ENCODE measurements at regions not wholly inside any gene's neighbourhood (a gene's known extent, or its start where the extent isn't known, plus 50 kb on each side); places are given as distances from the start of the nearest gene placed in this dataset.

DNA sequence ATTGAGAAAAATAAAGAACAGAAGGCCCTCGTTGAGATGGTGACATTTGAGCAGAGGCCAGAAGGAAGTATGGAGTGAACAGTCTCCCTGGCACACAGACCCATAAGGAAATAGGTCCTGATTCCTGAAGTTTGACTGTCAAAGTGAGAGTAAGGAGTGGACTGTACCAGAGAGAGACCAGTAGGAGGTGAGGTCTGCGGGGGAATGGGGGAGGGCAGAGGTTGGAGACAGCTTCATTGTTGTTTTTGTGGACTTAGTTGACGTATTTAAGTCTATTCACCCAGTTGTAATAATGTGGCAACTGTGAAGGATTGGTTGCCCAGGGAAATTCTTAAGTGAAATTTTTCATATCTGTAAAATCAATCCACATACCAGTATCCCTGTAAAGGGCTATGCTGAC is 110.7 kb downstream of the TFAP2B start:
- H3K4me1 ChIP-seq (ENCODE audit: insufficient read depth, low read length): no peaks in the 10 kb centered on the region
- Mint-ChIP-seq H3K9me3 (ENCODE audit: unreplicated experiment) (no peaks in the 10 kb centered on the region), H3K4me3 (ENCODE audit: unreplicated experiment) (no peak overlapping the region), H3K27me3 (ENCODE audit: low read depth, unreplicated experiment) (no peaks in the 10 kb centered on the region), H3K36me3 (ENCODE audit: low read depth, unreplicated experiment) (no peaks in the 10 kb centered on the region), H3K4me1 (ENCODE audit: low read depth, unreplicated experiment) (peaks cover 31% of the 10 kb centered on the region), H3K27ac (ENCODE audit: unreplicated experiment) (no peak overlapping the region)
- H3K27ac ChIP-seq (ENCODE audit: low read depth, low read length): no peak overlapping the region
- FAIRE-seq: no peak
- no peaks in the 10 kb centered on the region for H3K36me3 ChIP-seq (ENCODE audit: insufficient read depth, low read length)
- H2AFZ ChIP-seq (ENCODE audit: low read depth, low read length): no peak overlapping the region
- TF ChIP-seq CTCF (IDR thresholded peaks at IDR 0.05; ENCODE audit: insufficient read depth, low read depth, low read length) (no peak), EZH2 (IDR thresholded peaks at IDR 0.05; ENCODE audit: insufficient read depth, low read length) (no peak)
- no peak overlapping the region for H3K4me2 ChIP-seq (ENCODE audit: low read length)
- H4K20me1 ChIP-seq (ENCODE audit: insufficient read depth, low read length): no peaks in the 10 kb centered on the region
- no peaks in the 10 kb centered on the region for H3K79me2 ChIP-seq (ENCODE audit: insufficient read depth, low read length)
- H3K27me3 ChIP-seq (ENCODE audit: insufficient read depth, low read length): no peaks in the 10 kb centered on the region
- H3K4me3 ChIP-seq (ENCODE audit: insufficient read depth, low read depth, low read length): no peak overlapping the region
- no peak for DNase-seq (ENCODE audit: low read depth)
- H3K9me3 ChIP-seq (ENCODE audit: insufficient read depth, low read depth, low read length): no peaks in the 10 kb centered on the region
- no peak overlapping the region for H3K9ac ChIP-seq (ENCODE audit: low read length)

GRCh38 chr6:50935442-50935841 is 116.8 kb downstream of the TFAP2B start:
- Histone ChIP-seq H3K9ac (ENCODE audit: low read length) (no peak overlapping the region), H3K36me3 (ENCODE audit: insufficient read depth, low read length) (no peaks in the 10 kb centered on the region), H3K27ac (ENCODE audit: low read depth, low read length) (no peak overlapping the region), H3K4me2 (ENCODE audit: low read length) (no peak overlapping the region), H2AFZ (ENCODE audit: low read depth, low read length) (no peak overlapping the region), H3K4me1 (ENCODE audit: insufficient read depth, low read length) (no peaks in the 10 kb centered on the region), H3K79me2 (ENCODE audit: insufficient read depth, low read length) (no peaks in the 10 kb centered on the region), H3K4me3 (ENCODE audit: insufficient read depth, low read depth, low read length) (no peak overlapping the region), H3K9me3 (ENCODE audit: insufficient read depth, low read depth, low read length) (no peaks in the 10 kb centered on the region), H3K27me3 (ENCODE audit: insufficient read depth, low read length) (no peaks in the 10 kb centered on the region), H4K20me1 (ENCODE audit: insufficient read depth, low read length) (no peaks in the 10 kb centered on the region)
- FAIRE-seq (no peak), DNase-seq (ENCODE audit: low read depth) (no peak)
- TF ChIP-seq EZH2 (IDR thresholded peaks at IDR 0.05; ENCODE audit: insufficient read depth, low read length): no peak
- no peak for TF ChIP-seq CTCF (IDR thresholded peaks at IDR 0.05; ENCODE audit: insufficient read depth, low read depth, low read length)
- H3K4me1 Mint-ChIP-seq (ENCODE audit: low read depth, unreplicated experiment): no peaks in the 10 kb centered on the region
- H3K9me3 Mint-ChIP-seq (ENCODE audit: unreplicated experiment): no peaks in the 10 kb centered on the region
- H3K27me3 Mint-ChIP-seq (ENCODE audit: low read depth, unreplicated experiment): no peaks in the 10 kb centered on the region
- no peak overlapping the region for H3K4me3 Mint-ChIP-seq (ENCODE audit: unreplicated experiment)
- no peaks in the 10 kb centered on the region for H3K36me3 Mint-ChIP-seq (ENCODE audit: low read depth, unreplicated experiment)
- no peak overlapping the region for H3K27ac Mint-ChIP-seq (ENCODE audit: unreplicated experiment)

- no peaks in the 10 kb centered on the region for H3K27me3 ChIP-seq (ENCODE audit: insufficient read depth, low read length)
- H3K27ac ChIP-seq (ENCODE audit: low read depth, low read length): no peak overlapping the region
- H2AFZ ChIP-seq (ENCODE audit: low read depth, low read length): no peak overlapping the region
- no peak for TF ChIP-seq CTCF (IDR thresholded peaks at IDR 0.05; ENCODE audit: insufficient read depth, low read depth, low read length)
- TF ChIP-seq EZH2 (IDR thresholded peaks at IDR 0.05; ENCODE audit: insufficient read depth, low read length): no peak
- Mint-ChIP-seq H3K36me3 (ENCODE audit: low read depth, unreplicated experiment) (no peaks in the 10 kb centered on the region), H3K4me3 (ENCODE audit: unreplicated experiment) (no peak overlapping the region), H3K27me3 (ENCODE audit: low read depth, unreplicated experiment) (no peaks in the 10 kb centered on the region), H3K9me3 (ENCODE audit: unreplicated experiment) (no peaks in the 10 kb centered on the region), H3K27ac (ENCODE audit: unreplicated experiment) (no peak overlapping the region), H3K4me1 (ENCODE audit: low read depth, unreplicated experiment) (no peaks in the 10 kb centered on the region)
- no peaks in the 10 kb centered on the region for H3K9me3 ChIP-seq (ENCODE audit: insufficient read depth, low read depth, low read length)
- DNase-seq (ENCODE audit: low read depth) (no peak), FAIRE-seq (no peak)
- no peaks in the 10 kb centered on the region for H4K20me1 ChIP-seq (ENCODE audit: insufficient read depth, low read length)
- H3K79me2 ChIP-seq (ENCODE audit: insufficient read depth, low read length): no peaks in the 10 kb centered on the region
- H3K4me1 ChIP-seq (ENCODE audit: insufficient read depth, low read length): no peaks in the 10 kb centered on the region
- H3K4me3 ChIP-seq (ENCODE audit: insufficient read depth, low read depth, low read length): no peak overlapping the region
- H3K9ac ChIP-seq (ENCODE audit: low read length): no peak overlapping the region
- H3K4me2 ChIP-seq (ENCODE audit: low read length): no peak overlapping the region
- no peaks in the 10 kb centered on the region for H3K36me3 ChIP-seq (ENCODE audit: insufficient read depth, low read length)
Measured at GRCh38 chr6:50936277-50936681, 117.6 kb downstream of the TFAP2B start.
